ENCODE measurements at regions not wholly inside any gene's neighbourhood (a gene's known extent, or its start where the extent isn't known, plus 50 kb on each side); places are given as distances from the start of the nearest gene placed in this dataset.

- intact Hi-C loops (cut with DNase I; ENCODE audit: low total_unique reads) = no loop called here
- no peaks in the 10 kb centered on the region for H3K36me3 ChIP-seq
- H3K4me3 ChIP-seq = no peak overlapping the region
- H3K9me3 ChIP-seq = no peaks in the 10 kb centered on the region
- TF ChIP-seq POLR2AphosphoS5 (IDR thresholded peaks at IDR 0.05) (no peak), CTCF (IDR thresholded peaks at IDR 0.05) (no peak), POLR2A (IDR thresholded peaks at IDR 0.05) (no peak)
- no peaks in the 10 kb centered on the region for H3K4me1 ChIP-seq
- no peak overlapping the region for H3K27ac ChIP-seq
- DNase-seq (ENCODE audit: low spot score in 2 of 2) = no peak
- H3K27me3 ChIP-seq = no peaks in the 10 kb centered on the region
These were observed 119.5 kb upstream of the FRMD1 start for GRCh38 chr6:168198302-168199180.

GRCh38 chr6:168197636-168198301, 118.8 kb upstream of the FRMD1 start:
- H3K4me1 ChIP-seq = no peaks in the 10 kb centered on the region
- no peaks in the 10 kb centered on the region for H3K27me3 ChIP-seq
- H3K9me3 ChIP-seq = no peaks in the 10 kb centered on the region
- intact Hi-C loops (cut with DNase I; ENCODE audit: low total_unique reads) = no loop called here
- no peak for DNase-seq (ENCODE audit: low spot score in 2 of 2)
- no peak overlapping the region for H3K27ac ChIP-seq
- H3K4me3 ChIP-seq = no peak overlapping the region
- H3K36me3 ChIP-seq = no peaks in the 10 kb centered on the region
- TF ChIP-seq POLR2A (IDR thresholded peaks at IDR 0.05) = no peak
- no peak for TF ChIP-seq CTCF (IDR thresholded peaks at IDR 0.05)

GRCh38 chr6:168196881-168197635, 118.0 kb upstream of the FRMD1 start:
- TF ChIP-seq CTCF (IDR thresholded peaks at IDR 0.05) (no peak), POLR2A (IDR thresholded peaks at IDR 0.05) (no peak), POLR2AphosphoS5 (IDR thresholded peaks at IDR 0.05) (no peak)
- Histone ChIP-seq H3K4me3 (no peak overlapping the region), H3K27me3 (no peaks in the 10 kb centered on the region), H3K9me3 (no peaks in the 10 kb centered on the region), H3K36me3 (no peaks in the 10 kb centered on the region), H3K4me1 (peaks cover 0 to 5% of the 10 kb centered on the region in 2 donors), H3K27ac (peak overlapping the region in 1 of 2 donors; percentile 1)
- intact Hi-C loops (cut with DNase I; ENCODE audit: low total_unique reads) = no loop called here
- no peak for DNase-seq (ENCODE audit: low spot score in 2 of 2)

- no peaks in the 10 kb centered on the region for H3K9me3 ChIP-seq
- no peaks in the 10 kb centered on the region for H3K36me3 ChIP-seq
- H3K4me1 ChIP-seq = peaks cover 0 to 7% of the 10 kb centered on the region in 2 donors
- peak overlapping the region; percentile 1 to 29 for H3K27ac ChIP-seq
- TF ChIP-seq POLR2AphosphoS5 (IDR thresholded peaks at IDR 0.05) = peak in 1 of 3 donors; percentile 53
- no peak for TF ChIP-seq POLR2A (IDR thresholded peaks at IDR 0.05)
- TF ChIP-seq CTCF (IDR thresholded peaks at IDR 0.05) = peak in 2 of 3 donors; percentile 9 to 18
- H3K4me3 ChIP-seq = no peak overlapping the region
- DNase-seq (ENCODE audit: low spot score in 2 of 2) = peak; percentile 78 to 82
- H3K27me3 ChIP-seq = no peaks in the 10 kb centered on the region
- intact Hi-C loops (cut with DNase I; ENCODE audit: low total_unique reads) = no loop called here
These were observed 117.4 kb upstream of the FRMD1 start for GRCh38 chr6:168196385-168196860.
